Daoy (cell line): ENCODE measurements at regions not wholly inside any gene's neighbourhood (a gene's known extent, or its start where the extent isn't known, plus 50 kb on each side); places are given as distances from the start of the nearest gene placed in this dataset.
"Not testable (repeated sequence)": the region's sequence is repeated elsewhere in the genome, so short reads cannot be mapped to it uniquely, and the experiment has no call there.

ENCODE experiments used
- DNase-seq: peaks from one replicate; pipeline ENCODE4 v3.0.0-alpha.2; 2015; ENCODE audit warnings: low read depth

- no peak for DNase-seq
Measured at GRCh38 chr3:145395421-145395820, 765.6 kb downstream of the PLOD2 start.

- DNase-seq, result no peak
Measured at GRCh38 chr3:145411605-145412004, 749.4 kb downstream of the PLOD2 start.

- DNase-seq, result no peak
Measured at GRCh38 chr3:145417678-145418077, 743.3 kb downstream of the PLOD2 start.

- DNase-seq, result no peak
Measured at GRCh38 chr3:145422556-145422955, 738.4 kb downstream of the PLOD2 start.

GRCh38 chr3:145427355-145427754, 733.6 kb downstream of the PLOD2 start:
- DNase-seq, result no peak

- no peak for DNase-seq
Measured at GRCh38 chr3:145429546-145429945, 731.4 kb downstream of the PLOD2 start.

- DNase-seq, result no peak
Measured at GRCh38 chr3:145448436-145448835, 712.5 kb downstream of the PLOD2 start.

GRCh38 chr3:145450018-145450682, 710.8 kb downstream of the PLOD2 start:
- DNase-seq, result no peak

GRCh38 chr3:145457825-145458552, 703.0 kb downstream of the PLOD2 start:
- no peak for DNase-seq

- DNase-seq, result not testable (repeated sequence)
Measured at GRCh38 chr3:145459681-145460080, 701.3 kb downstream of the PLOD2 start.

- no peak for DNase-seq
Measured at GRCh38 chr3:145471976-145472375, 689.0 kb downstream of the PLOD2 start.

- DNase-seq, result not testable (repeated sequence)
Measured at GRCh38 chr3:145482735-145483134, 678.2 kb downstream of the PLOD2 start.

GRCh38 chr3:145483992-145484391, 677.0 kb downstream of the PLOD2 start:
- no peak for DNase-seq

- no peak for DNase-seq
Measured at GRCh38 chr3:145489011-145489410, 672.0 kb downstream of the PLOD2 start.

GRCh38 chr3:145490088-145491048, 670.6 kb downstream of the PLOD2 start:
- DNase-seq, result no peak

GRCh38 chr3:145492456-145492855, 668.5 kb downstream of the PLOD2 start:
- DNase-seq, result no peak

- DNase-seq, result not testable (repeated sequence)
Measured at GRCh38 chr3:145517416-145517815, 643.6 kb downstream of the PLOD2 start.

- no peak for DNase-seq
Measured at GRCh38 chr3:145518639-145519038, 642.3 kb downstream of the PLOD2 start.

- no peak for DNase-seq
Measured at GRCh38 chr3:145519398-145520047, 641.5 kb downstream of the PLOD2 start.

GRCh38 chr3:145522179-145522578, 638.8 kb downstream of the PLOD2 start:
- DNase-seq, result no peak

GRCh38 chr3:145522893-145523651, 637.9 kb downstream of the PLOD2 start:
- no peak for DNase-seq
